OCI-LY3 (cell line): ENCODE measurements at regions not wholly inside any gene's neighbourhood (a gene's known extent, or its start where the extent isn't known, plus 50 kb on each side); places are given as distances from the start of the nearest gene placed in this dataset.
"Not testable (repeated sequence)": the region's sequence is repeated elsewhere in the genome, so short reads cannot be mapped to it uniquely, and the experiment has no call there.

Experiments used
- CTCF ChIP-seq: fragments of 200-600, 300-600 bp; sonication (generic); IDR thresholded peaks from 2 replicates; pipeline ENCODE4 v1.5.1; 2014; ENCODE audit warnings: antibody characterized with exemption, low read length, low read depth
- EZH2phosphoT487 ChIP-seq: fragments of 200-600 bp; shearing (Covaris generic); IDR thresholded peaks from 2 replicates; pipeline ENCODE4 v1.6.1; 2018; ENCODE audit warnings: antibody characterized with exemption, mixed run types, low read depth

- not testable (repeated sequence) for TF ChIP-seq CTCF, EZH2phosphoT487
Measured at GRCh38 chr2:87222131-87222530, 200.5 kb upstream of the PLGLB1 start.
